ENCODE measurements at regions not wholly inside any gene's neighbourhood (a gene's known extent, or its start where the extent isn't known, plus 50 kb on each side); places are given as distances from the start of the nearest gene placed in this dataset.
"Not testable (repeated sequence)": the region's sequence is repeated elsewhere in the genome, so short reads cannot be mapped to it uniquely, and the experiment has no call there.

- DNase-seq: peak; percentile 44
Observed at GRCh38 chr2:95728878-95729596, 137.2 kb downstream of the TRIM43 start.

DNA sequence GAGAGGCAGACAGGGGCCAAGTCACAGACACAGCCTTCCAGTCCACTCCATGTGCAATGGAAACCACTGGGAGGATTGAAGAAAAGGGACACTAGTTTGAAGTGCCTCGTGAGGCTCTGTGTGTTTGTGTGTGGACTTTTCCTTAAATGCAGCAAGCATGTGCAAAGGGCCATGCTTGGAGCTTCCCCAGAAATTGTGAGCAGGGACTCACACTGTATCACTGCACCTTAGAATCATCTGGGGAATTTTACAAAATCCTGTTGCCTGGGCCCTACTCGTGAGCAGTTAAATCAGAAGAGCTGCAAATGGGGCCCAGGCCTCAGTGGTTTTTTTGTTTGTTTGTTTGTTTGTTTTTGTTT is 137.8 kb downstream of the TRIM43 start:
- no peak for DNase-seq

DNA sequence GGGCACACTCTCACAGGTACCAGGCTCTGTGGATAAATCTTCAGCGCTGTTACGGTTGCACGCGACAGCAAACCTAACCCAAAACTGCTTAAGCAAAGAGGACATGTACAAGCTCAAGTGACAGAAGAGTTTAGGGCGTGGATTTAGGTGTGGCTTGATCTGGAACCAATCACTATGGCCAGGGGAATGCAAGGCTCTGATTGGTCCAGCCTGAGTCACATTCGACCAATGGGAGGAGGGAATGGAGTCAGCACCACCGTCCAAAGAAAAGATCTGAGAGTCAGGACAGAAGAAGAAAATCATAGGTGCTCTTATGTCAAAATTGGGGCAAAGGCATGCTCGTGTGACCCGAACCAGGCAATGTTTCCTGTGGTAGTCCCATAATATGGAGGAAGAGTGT is 139.0 kb downstream of the TRIM43 start:
- DNase-seq: no peak

- no peak for DNase-seq
Observed at GRCh38 chr2:95734976-95735890, 143.4 kb downstream of the TRIM43 start.

DNA sequence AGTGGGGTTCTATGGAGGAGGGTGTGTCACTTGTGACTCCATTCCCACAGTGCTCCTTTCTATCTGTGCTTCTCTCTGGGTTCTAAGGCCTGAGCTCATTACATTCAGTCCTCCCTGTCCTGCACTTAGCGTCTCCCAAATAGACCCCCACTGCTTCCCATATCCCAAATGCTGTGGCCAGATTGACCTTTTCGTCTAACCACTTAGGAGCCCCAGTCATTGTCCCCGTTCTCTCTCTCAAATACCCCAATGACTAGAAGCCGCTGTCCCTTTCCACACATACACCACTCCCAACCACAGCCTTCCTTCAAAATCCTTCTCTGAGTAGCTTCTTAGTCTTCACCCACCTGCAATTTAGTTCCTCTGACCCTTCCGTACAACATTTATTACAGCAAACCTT is 146.5 kb downstream of the TRIM43 start:
- no peak for DNase-seq

- not testable (repeated sequence) for DNase-seq
Observed at GRCh38 chr2:95752126-95752525, 160.3 kb downstream of the TRIM43 start.

- not testable (repeated sequence) for DNase-seq
Observed at GRCh38 chr2:95753812-95754211, 162.0 kb downstream of the TRIM43 start.

GRCh38 chr2:95754213-95754612 is 162.4 kb downstream of the TRIM43 start:
- DNase-seq: not testable (repeated sequence)

DNA sequence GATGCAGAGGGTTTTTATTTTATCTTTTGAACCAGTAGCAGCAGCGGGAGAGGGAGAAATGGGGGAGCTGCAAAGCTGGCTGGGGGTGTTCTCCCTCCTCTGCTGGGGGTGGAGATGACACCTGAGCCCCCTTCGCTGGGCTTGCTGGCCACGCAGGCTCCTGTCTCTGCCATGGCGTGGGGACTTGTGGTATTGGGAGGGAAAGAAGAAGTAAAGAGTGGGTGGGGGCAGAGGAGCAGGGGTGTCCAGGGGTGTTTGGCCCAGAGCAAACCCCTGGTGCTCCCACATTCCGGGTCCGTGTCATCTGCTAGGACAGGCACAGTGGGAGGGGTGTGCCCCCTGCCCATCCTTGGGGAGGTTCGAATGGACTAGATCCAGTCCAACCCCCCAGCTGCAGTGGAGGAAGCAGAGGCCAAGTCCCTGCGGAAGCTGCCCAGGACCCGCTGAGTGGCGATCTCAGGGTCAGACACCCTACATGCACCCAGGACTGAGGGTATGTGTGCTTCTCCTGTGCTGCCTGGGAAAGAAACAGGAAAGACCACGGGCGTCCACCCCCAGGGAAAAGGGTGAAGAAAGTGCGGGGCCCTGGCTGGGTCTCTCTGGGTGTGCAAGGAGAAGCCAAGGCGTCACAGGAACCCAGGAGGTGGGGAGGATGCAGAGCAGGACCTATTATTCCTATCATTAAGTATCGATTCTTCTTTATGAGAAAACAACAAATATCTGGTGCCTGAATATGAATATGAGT is 163.2 kb downstream of the TRIM43 start:
- not testable (repeated sequence) for DNase-seq

GRCh38 chr2:95755956-95756669 is 164.3 kb downstream of the TRIM43 start:
- not testable (repeated sequence) for DNase-seq

GRCh38 chr2:95757988-95758387 is 166.2 kb downstream of the TRIM43 start:
- no peak for DNase-seq

DNA sequence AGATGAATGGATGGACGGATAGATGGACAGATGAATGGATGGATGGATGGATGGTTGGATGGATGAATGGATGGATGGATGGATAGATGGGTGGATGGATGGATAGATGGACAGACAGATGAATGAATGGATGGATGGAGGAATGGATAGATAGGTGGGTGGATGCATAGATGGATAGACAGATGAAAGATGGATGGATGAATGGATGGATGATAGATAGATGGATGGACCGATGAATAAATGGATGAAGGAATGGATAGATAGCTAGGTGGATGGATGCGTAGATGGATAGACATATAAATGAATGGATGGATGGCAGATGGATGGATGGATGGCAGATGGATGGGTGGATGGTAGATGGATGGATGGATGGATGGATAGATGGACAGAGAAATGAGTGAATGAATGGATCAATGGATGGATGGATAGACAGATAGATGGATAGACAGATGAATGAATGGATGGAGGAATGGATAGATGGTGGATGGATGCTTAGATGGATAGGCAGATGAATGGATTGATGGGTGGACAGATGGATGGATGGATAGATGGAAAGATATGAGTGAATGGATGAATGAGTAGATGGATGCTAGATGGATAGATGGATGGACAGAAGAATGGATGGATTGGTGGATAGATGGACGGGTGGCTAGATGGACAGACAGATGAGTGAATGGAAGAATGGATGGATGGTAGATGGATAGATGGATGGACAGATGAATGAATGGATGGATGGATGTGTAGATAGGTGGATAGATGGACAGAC is 167.9 kb downstream of the TRIM43 start:
- DNase-seq: no peak

DNA sequence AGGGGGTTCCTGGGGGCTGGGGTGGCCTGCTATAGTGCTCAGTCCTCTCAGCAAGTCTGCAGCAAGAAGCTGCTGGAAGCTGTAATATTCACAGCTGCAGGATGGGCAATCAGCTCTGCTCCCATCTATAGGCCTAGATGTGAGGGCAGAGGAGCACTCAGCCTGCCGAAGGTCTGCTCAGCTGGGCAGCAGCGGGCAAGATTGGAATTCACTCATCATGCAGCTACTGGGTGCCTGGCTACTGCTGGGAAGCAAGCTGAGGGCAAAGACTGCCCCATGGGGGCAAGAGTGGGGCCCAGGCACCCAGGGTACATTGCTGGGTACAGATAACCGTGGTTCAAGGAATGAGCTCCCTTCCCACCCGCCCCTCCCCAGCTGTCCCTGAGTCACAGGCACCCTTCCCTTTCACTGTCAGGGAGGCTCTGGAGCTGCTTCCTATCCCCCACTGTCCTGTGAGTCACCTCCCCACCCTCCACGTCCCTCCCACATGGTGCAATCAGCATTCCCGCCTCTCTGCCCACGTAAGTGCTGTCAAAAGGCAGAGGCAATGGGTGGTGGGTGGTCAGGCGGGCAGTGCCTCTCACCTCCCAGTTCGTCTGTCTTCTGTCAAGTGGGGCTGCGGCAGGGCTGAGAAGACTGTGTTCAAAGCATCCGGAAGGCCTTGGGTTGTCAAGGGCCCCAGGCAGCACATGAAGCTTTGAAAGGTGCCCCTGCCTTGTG is 169.2 kb downstream of the TRIM43 start:
- no peak for DNase-seq

GRCh38 chr2:95761556-95761955 is 169.8 kb downstream of the TRIM43 start:
- DNase-seq: no peak

GRCh38 chr2:95762023-95763021 is 170.5 kb downstream of the TRIM43 start:
- DNase-seq: not testable (repeated sequence)

- DNase-seq: not testable (repeated sequence)
Observed at GRCh38 chr2:95763074-95763473, 171.3 kb downstream of the TRIM43 start.

- DNase-seq: not testable (repeated sequence)
Observed at GRCh38 chr2:95764966-95765365, 173.2 kb downstream of the TRIM43 start.

- DNase-seq: not testable (repeated sequence)
Observed at GRCh38 chr2:95765925-95766910, 174.4 kb downstream of the TRIM43 start.

- DNase-seq: not testable (repeated sequence)
Observed at GRCh38 chr2:95767531-95767930, 175.7 kb downstream of the TRIM43 start.

All from stimulated activated CD4-positive, alpha-beta T cell treated with anti-CD3 and anti-CD28 coated beads, Interleukin-15, amount 100 ng/mL, for 24 hours (primary cell).